ENCODE measurements at regions not wholly inside any gene's neighbourhood (a gene's known extent, or its start where the extent isn't known, plus 50 kb on each side); places are given as distances from the start of the nearest gene placed in this dataset.

DNA sequence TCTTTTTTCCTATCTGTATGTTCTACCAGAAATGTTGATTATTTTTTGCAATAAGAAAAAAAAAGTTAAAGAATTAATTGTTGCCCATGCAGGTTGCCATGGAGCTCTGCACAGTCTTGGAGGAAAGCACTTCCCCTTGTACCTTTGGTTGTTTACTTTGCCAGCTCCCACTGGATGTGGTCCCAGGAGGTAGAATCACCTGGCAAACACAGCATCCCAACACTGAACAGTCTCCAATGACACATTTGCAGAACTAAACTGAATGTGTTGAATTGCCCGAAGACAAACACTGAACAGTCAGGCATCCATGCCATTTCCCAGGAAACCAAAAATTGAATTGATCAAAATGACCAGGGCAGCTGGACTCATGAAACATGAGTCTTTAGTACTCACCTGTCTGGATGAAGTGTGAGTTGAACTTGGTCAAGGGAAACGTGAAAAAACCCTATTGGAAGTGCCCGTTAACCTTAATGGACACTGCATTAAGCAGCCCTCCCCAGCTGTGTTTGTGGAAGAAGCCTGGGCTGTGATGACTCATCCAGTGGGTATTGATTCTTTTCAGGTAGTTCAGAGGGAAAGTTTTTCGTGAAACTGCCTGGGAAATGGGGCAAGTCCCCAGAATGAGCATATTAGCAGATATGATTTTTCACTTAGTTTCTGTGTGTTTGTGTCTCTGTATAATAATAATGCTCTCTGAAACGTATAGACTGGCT lies 284.7 kb upstream of the STT3B start:
- DNase-seq (no peak), ATAC-seq (ENCODE audit: low read depth) (no peak)
- Mint-ChIP-seq H3K4me3 (no peak overlapping the region), H3K27ac (no peak overlapping the region), H3K4me1 (no peaks in the 10 kb centered on the region), H3K36me3 (ENCODE audit: low read depth) (no peaks in the 10 kb centered on the region), H3K27me3 (peaks cover 2% of the 10 kb centered on the region), H3K9me3 (no peaks in the 10 kb centered on the region)
- intact Hi-C loops (cut with micrococcal nuclease) = no loop called here
- CTCF ChIA-PET = no interaction called here
- POLR2A ChIA-PET = no interaction called here
- TF ChIP-seq, protein P1, sequence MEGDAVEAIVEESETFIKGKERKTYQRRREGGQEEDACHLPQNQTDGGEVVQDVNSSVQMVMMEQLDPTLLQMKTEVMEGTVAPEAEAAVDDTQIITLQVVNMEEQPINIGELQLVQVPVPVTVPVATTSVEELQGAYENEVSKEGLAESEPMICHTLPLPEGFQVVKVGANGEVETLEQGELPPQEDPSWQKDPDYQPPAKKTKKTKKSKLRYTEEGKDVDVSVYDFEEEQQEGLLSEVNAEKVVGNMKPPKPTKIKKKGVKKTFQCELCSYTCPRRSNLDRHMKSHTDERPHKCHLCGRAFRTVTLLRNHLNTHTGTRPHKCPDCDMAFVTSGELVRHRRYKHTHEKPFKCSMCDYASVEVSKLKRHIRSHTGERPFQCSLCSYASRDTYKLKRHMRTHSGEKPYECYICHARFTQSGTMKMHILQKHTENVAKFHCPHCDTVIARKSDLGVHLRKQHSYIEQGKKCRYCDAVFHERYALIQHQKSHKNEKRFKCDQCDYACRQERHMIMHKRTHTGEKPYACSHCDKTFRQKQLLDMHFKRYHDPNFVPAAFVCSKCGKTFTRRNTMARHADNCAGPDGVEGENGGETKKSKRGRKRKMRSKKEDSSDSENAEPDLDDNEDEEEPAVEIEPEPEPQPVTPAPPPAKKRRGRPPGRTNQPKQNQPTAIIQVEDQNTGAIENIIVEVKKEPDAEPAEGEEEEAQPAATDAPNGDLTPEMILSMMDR (IDR thresholded peaks at IDR 0.05) = no peak

DNA sequence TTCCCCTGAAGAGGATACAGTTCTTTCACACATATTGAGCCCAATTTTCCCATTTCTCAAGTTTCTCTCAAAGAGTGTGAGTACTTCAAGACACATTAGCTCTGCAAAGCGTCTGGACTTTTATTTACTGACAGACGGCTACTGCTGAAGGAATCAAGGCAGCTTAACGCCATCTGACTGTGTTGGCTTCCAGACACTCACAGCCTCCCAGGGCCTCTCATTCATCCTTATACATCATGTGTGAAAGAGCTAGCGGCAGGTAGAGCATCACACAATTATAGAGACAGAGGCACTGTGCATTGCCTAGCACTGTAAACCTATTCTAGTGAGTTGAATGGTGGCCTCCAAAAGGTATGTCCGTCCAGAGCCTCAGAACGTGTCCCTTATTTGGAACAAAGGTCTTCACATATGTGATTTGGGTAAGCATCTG lies 284.1 kb upstream of the STT3B start:
- H3K27ac Mint-ChIP-seq = no peak overlapping the region
- no peaks in the 10 kb centered on the region for H3K9me3 Mint-ChIP-seq
- no peaks in the 10 kb centered on the region for H3K36me3 Mint-ChIP-seq (ENCODE audit: low read depth)
- H3K4me3 Mint-ChIP-seq = no peak overlapping the region
- H3K4me1 Mint-ChIP-seq = no peaks in the 10 kb centered on the region
- H3K27me3 Mint-ChIP-seq = peaks cover 1% of the 10 kb centered on the region
- intact Hi-C loops (cut with micrococcal nuclease) = no loop called here
- DNase-seq = no peak
- POLR2A ChIA-PET = no interaction called here
- CTCF ChIA-PET = no interaction called here
- TF ChIP-seq, protein P1 (IDR thresholded peaks at IDR 0.05) = no peak
- no peak for ATAC-seq (ENCODE audit: low read depth)

DNA sequence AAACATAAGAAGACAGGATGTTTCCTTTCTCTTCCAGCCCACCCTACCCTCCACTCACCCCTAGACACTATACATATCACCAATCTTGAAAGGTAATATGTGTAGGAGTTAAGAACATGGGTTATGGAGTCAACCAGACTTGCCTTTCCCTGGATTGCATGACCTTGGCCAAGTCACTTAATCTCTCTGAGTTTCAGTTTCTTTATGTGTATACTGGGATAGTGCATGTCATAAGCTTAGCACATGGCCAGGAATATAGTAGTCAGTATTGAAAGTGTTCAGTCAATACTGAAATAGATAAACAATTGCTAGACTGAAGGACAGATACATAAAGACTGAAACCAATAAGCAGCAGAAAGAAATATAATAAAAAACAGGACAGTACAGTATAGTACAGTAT lies 283.2 kb upstream of the STT3B start:
- ChIA-PET POLR2A (no interaction called here), CTCF (no interaction called here)
- DNase-seq (no peak), ATAC-seq (ENCODE audit: low read depth) (no peak)
- H3K4me1 Mint-ChIP-seq = no peaks in the 10 kb centered on the region
- no peaks in the 10 kb centered on the region for H3K9me3 Mint-ChIP-seq
- no peak overlapping the region for H3K4me3 Mint-ChIP-seq
- no peak overlapping the region for H3K27ac Mint-ChIP-seq
- TF ChIP-seq, protein P1 (IDR thresholded peaks at IDR 0.05) = no peak
- peaks cover 1% of the 10 kb centered on the region for H3K27me3 Mint-ChIP-seq
- intact Hi-C loops (cut with micrococcal nuclease) = no loop called here
- no peaks in the 10 kb centered on the region for H3K36me3 Mint-ChIP-seq (ENCODE audit: low read depth)

DNA sequence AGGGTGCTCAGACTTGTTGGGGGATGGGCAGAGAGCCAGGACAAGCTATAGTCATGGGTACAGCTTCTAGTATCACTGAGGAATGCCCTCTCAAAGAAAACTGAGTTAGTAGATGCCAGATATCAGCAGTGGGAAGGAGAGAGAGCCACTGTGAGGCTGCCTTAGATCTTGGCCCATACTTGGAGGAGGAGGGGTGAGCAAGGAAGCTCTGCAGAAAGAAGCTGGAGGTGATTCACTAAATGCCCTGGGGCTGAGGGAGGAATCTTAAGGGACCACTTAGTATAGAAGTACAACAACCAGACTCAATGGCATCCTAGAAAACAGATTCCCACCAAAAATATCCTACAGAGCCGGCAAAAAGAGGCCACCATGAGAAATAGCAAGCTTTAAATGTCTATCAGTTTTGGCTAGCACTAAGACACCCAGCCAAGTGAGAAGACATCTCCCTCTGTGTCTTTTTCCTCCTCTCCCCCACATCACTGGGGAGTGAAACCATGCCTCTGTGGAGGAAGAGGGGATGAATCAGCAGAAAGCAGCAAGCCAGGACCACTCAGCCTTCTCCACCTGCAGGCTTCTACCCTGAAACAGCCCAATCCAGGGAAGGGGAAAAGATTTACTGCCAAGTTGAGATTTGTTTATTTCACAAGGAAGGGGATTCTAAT lies 282.5 kb upstream of the STT3B start:
- CTCF ChIA-PET = no interaction called here
- intact Hi-C loops (cut with micrococcal nuclease) = no loop called here
- Mint-ChIP-seq H3K4me3 (no peak overlapping the region), H3K27me3 (no peaks in the 10 kb centered on the region), H3K9me3 (no peaks in the 10 kb centered on the region), H3K4me1 (no peaks in the 10 kb centered on the region), H3K36me3 (ENCODE audit: low read depth) (no peaks in the 10 kb centered on the region), H3K27ac (no peak overlapping the region)
- TF ChIP-seq, protein P1 (IDR thresholded peaks at IDR 0.05) = no peak
- DNase-seq = no peak
- no peak for ATAC-seq (ENCODE audit: low read depth)
- POLR2A ChIA-PET = no interaction called here

DNA sequence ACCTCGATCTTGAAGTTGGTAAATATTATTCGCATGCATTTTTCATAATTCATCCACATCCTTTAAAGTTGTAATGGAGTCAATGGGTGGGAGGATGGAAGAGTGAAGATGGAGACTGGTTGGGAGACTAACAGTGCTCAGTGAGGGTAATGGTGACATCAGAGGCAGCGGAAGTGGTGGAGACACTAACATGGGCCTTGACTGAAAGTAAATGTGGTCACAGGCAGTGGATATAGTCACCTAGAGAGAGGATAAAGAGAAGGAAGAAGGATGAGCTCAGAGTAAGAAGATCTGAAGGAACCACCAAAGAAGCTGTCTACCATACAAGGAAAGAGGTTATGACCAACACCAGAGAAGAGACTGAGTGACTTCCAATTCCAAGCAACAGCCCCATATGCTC lies 281.6 kb upstream of the STT3B start:
- H3K4me1 Mint-ChIP-seq = no peaks in the 10 kb centered on the region
- H3K27ac Mint-ChIP-seq = no peak overlapping the region
- H3K9me3 Mint-ChIP-seq = no peaks in the 10 kb centered on the region
- H3K27me3 Mint-ChIP-seq = peaks cover under 1% of the 10 kb centered on the region
- no peaks in the 10 kb centered on the region for H3K36me3 Mint-ChIP-seq (ENCODE audit: low read depth)
- TF ChIP-seq, protein P1 (IDR thresholded peaks at IDR 0.05) = no peak
- intact Hi-C loops (cut with micrococcal nuclease) = no loop called here
- ATAC-seq (ENCODE audit: low read depth) (no peak), DNase-seq (no peak)
- ChIA-PET POLR2A (no interaction called here), CTCF (no interaction called here)
- no peak overlapping the region for H3K4me3 Mint-ChIP-seq

Measured in activated B cell treated with CpG ODN at 0.5 μM for 24 hours (primary cell).